WERI-Rb-1 (cell line): ENCODE measurements at regions not wholly inside any gene's neighbourhood (a gene's known extent, or its start where the extent isn't known, plus 50 kb on each side); places are given as distances from the start of the nearest gene placed in this dataset.
"Not testable (repeated sequence)": the region's sequence is repeated elsewhere in the genome, so short reads cannot be mapped to it uniquely, and the experiment has no call there.

Experiments used
- DNase-seq: peaks from one replicate; pipeline ENCODE4 v3.0.0-alpha.2; 2020
- H3K27ac ChIP-seq: fragments of 250-450 bp; sonication (Bioruptor Pico); 2 replicates; pipeline ENCODE4 v1.5.1; 2020; ENCODE audit warnings: mild to moderate bottlenecking, moderate library complexity
- H3K27me3 ChIP-seq: fragments of 250-450 bp; sonication (Bioruptor Pico); 2 replicates; pipeline ENCODE4 v1.5.1; 2021; ENCODE audit warnings: mild to moderate bottlenecking, low read depth, moderate library complexity; ENCODE audit not compliant: insufficient read depth, severe bottlenecking
- H3K36me3 ChIP-seq: fragments of 250-450 bp; sonication (Bioruptor Pico); 2 replicates; pipeline ENCODE4 v1.5.1; 2020; ENCODE audit warnings: mild to moderate bottlenecking, moderate library complexity
- H3K4me3 ChIP-seq: 2 replicates; pipeline ENCODE4 v1.5.1; 2011; ENCODE audit warnings: low read depth, mild to moderate bottlenecking, control low read depth, low read length
- H3K9me3 ChIP-seq: fragments of 250-450 bp; sonication (Bioruptor Pico); 2 replicates; pipeline ENCODE4 v1.5.1; 2021; ENCODE audit warnings: mild to moderate bottlenecking, moderate library complexity; ENCODE audit not compliant: severe bottlenecking
- TF ChIP-seq, protein P1 (sequence below): IDR thresholded peaks from 2 replicates; pipeline ENCODE4 v1.5.1; 2011; ENCODE audit warnings: low read depth, mild to moderate bottlenecking, control low read depth, inconsistent platforms, low read length

DNA sequence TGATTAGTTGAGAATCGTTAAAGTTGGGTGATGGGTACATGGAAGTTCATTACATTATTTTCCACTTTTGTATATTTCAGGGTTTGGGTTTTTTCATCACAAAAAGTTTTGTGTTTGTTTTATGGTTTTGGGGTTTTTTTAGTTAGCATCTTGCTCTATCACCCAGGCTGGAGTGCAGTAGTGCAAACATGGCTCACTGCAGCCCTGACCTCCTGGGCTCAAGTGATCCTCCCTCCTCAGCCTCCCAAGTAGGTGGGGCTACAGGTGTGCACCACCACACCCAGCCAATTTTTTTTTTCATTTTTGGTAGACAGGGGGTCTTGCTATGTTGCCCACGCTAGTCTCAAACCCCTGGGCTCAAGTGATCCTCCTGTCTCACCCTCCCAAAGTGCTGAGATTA is 100.1 kb upstream of the CHD2 start:
- TF ChIP-seq, protein P1, sequence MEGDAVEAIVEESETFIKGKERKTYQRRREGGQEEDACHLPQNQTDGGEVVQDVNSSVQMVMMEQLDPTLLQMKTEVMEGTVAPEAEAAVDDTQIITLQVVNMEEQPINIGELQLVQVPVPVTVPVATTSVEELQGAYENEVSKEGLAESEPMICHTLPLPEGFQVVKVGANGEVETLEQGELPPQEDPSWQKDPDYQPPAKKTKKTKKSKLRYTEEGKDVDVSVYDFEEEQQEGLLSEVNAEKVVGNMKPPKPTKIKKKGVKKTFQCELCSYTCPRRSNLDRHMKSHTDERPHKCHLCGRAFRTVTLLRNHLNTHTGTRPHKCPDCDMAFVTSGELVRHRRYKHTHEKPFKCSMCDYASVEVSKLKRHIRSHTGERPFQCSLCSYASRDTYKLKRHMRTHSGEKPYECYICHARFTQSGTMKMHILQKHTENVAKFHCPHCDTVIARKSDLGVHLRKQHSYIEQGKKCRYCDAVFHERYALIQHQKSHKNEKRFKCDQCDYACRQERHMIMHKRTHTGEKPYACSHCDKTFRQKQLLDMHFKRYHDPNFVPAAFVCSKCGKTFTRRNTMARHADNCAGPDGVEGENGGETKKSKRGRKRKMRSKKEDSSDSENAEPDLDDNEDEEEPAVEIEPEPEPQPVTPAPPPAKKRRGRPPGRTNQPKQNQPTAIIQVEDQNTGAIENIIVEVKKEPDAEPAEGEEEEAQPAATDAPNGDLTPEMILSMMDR, result no peak
- no peaks in the 10 kb centered on the region for H3K36me3 ChIP-seq
- no peak overlapping the region for H3K27ac ChIP-seq
- H3K9me3 ChIP-seq, result no peaks in the 10 kb centered on the region
- no peak overlapping the region for H3K4me3 ChIP-seq
- no peaks in the 10 kb centered on the region for H3K27me3 ChIP-seq
- DNase-seq, result no peak

DNA sequence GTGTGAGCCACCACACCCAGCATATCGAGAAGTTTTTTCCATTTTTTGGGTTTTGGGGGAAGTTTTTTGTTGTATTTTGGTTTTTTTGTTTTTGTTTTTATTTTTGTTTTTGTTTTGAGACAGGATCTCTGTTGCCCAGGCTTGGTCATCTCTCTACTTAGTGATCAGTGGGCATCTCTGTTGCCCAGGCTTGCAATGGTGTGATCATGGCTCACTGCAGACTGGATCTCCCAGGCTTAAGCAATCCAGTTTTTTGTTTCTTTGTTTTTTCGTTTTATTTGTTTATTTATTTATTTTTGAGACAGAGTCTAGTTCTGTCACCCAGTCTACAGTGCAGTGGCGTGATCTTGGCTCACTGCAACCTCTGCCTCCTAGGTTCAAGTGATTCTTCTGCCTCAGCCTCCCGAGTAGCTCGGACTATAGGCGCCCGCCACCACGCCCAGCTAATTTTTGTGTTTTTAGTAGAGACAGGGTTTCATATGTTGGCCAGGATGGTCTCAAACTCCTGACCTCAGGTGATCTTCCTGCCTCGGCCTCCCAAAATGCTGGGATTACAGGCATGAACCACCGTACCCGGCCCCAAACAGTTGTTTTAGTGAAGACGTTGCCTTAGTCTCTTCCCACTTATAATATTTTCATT is 99.6 kb upstream of the CHD2 start:
- DNase-seq, H3K27ac ChIP-seq: not testable (repeated sequence)

DNA sequence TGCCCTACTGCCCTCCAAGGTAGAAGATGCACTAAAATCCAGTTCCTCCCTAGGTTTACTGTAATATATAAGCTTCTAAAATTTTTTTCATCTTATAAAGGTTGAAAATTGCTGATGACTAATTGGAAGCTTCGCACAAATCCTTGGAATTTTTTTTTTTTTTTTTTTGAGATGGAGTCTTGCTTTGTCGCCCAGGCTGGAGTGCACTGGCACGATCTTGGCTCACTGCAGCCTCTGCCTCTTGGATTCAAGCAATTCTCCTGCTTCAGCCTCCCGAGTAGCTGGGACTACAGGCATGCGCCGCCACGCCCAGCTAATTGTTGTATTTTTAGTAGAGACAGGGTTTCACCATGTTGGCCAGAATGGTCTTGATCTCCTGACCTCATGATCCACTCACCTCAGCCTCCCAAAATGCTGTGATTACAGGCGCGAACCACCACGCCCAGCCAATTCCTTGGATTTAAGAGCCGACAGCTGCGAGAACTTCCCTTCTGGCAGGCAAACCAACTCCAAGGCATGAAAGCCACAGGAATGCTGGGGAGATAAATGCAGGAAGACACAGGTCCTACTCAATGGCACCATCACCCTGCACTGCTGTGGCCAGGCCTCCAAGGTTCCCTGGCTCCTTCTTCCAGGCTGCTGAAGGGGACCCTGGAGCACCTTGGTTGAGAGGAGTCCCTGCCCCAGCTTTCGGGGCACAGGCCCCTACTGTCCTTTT is 98.9 kb upstream of the CHD2 start:
- H3K4me3 ChIP-seq, H3K9me3 ChIP-seq, H3K27ac ChIP-seq, H3K36me3 ChIP-seq, H3K27me3 ChIP-seq, DNase-seq: not testable (repeated sequence)

More for the DNA sequence above, 99.6 kb upstream of the CHD2 start:
- H3K27me3 ChIP-seq, H3K36me3 ChIP-seq, H3K4me3 ChIP-seq, H3K9me3 ChIP-seq: not testable (repeated sequence)

DNA sequence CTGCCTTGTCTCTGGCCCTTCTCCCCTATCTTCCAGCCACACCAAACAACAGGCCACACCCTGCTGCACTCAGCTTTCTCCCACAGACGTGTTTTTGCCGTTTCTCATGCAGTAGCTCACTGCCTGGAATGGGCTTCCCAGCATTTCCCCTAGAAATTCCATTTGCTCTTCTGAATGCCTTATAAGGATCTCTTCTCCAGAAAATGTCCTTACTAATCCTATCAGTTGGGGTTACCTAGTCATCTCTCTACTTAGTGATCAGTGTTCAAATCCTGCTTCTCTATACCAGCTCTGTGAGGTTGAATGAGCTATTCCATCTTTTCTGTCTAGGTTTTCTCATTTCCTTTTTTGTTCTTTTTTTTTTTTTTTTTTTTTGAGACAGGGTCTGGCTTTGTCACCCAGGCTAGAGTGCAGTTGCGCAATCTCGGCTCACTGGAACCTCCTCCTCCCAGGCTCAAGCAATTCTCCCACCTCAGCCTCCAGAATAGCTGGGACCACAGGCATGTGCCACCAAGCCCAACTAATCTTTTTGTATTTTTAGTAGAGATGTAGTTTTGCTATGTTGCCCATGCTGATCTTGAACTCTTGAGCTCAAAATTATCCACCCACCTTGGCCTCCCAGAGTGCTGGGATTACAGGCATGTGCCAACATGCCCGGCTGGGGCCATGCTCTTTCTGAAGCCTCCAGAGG is 98.2 kb upstream of the CHD2 start:
- H3K27me3 ChIP-seq, result no peaks in the 10 kb centered on the region
- TF ChIP-seq, protein P1, result no peak
- no peak for DNase-seq
- H3K4me3 ChIP-seq, result no peak overlapping the region
- no peaks in the 10 kb centered on the region for H3K36me3 ChIP-seq
- no peaks in the 10 kb centered on the region for H3K9me3 ChIP-seq
- H3K27ac ChIP-seq, result no peak overlapping the region

DNA sequence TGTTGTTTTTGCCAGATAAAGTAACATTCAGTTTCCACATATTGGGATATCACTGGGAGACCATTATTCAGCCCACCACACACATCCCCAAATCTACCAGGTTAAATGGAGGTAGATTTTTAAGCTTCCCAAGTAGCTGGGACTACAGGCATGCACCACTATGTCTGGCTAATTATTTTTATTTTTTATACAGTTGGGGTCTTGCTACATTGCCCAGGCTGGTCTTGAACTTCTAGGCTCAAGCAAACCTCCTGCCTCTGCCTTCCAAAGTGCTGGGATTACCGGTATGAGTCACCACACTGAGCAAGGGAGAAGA is 96.6 kb upstream of the CHD2 start:
- no peak overlapping the region for H3K27ac ChIP-seq
- TF ChIP-seq, protein P1, result no peak
- DNase-seq, result no peak
- no peaks in the 10 kb centered on the region for H3K36me3 ChIP-seq
- H3K9me3 ChIP-seq, result no peaks in the 10 kb centered on the region
- H3K4me3 ChIP-seq, result no peak overlapping the region
- no peaks in the 10 kb centered on the region for H3K27me3 ChIP-seq

DNA sequence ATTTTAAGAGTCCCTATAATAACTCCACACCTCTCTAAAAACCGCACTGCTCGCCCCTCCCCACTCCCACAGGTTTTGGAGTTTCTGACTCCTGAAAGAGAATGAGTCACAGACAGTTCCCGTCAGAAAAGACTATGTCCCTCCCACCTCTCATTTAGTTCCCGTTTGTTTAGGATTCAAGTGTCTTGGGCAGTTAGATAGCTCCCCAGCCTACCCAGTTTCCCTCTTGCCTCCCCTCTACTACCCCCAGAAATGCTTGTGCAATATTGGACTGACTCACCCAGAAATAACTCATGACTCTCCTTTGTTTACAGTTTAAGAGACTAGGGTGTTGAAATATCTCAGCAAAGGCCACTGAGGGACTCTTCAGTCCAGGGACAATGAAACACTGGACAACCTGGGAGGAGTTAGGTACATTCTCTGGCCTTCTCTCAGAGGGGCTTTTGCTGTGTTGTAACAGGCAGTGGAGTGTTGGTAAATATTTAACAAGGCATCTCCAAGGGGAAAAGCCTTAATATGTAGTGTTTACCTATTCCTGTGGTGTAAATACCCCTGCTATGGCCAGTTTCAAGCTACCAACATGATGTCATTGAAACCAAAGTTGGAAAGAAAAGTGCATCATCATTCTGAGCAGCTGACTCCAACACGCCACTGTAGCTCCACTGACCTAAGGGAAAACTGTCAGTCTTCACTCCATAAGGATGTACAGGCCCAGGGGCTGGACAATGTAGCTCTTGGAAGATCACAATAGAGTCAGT is 96.1 kb upstream of the CHD2 start:
- Histone ChIP-seq H3K27ac (no peak overlapping the region), H3K4me3 (no peak overlapping the region), H3K36me3 (no peaks in the 10 kb centered on the region), H3K9me3 (no peaks in the 10 kb centered on the region), H3K27me3 (no peaks in the 10 kb centered on the region)
- TF ChIP-seq, protein P1, result no peak
- no peak for DNase-seq

DNA sequence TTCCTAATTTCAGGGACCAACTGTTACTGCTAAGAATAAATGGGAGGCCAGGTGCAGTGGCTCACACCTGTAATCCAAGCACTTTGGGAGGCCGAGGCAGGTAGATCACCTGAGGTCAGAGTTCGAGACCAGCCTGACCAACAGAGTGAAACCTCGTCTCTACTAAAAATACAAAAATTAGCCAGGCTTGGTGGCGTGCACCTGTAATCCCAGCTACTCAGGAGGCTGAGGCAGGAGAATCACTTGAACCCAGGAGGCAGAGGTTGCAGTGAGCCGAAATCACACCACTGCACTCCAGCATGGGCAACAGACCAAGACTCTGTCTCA is 95.6 kb upstream of the CHD2 start:
- H3K4me3 ChIP-seq, DNase-seq, H3K27ac ChIP-seq, H3K36me3 ChIP-seq, H3K27me3 ChIP-seq, H3K9me3 ChIP-seq: not testable (repeated sequence)
